Body of pancreas (tissue), 4 donors: ENCODE measurements at regions not wholly inside any gene's neighbourhood (a gene's known extent, or its start where the extent isn't known, plus 50 kb on each side); places are given as distances from the start of the nearest gene placed in this dataset.

Source experiments
- ATAC-seq: fragments of 150-250 bp; one replicate; pipeline ENCODE4 v1.9.1; 2016
- DNase-seq, 4 donors: peaks; one replicate each; pipeline ENCODE4 v3.0.0-alpha.2; 2019
- H3K27ac ChIP-seq, 4 donors: fragments of 200-600 bp; sonication (generic); 1 replicate in 3 of 4; 2 replicates in 1 of 4; pipeline versions ENCODE4 v1.5.1 to v1.6.1; 2016 to 2019; ENCODE audit warnings: mild to moderate bottlenecking in 1 of 4, mixed read lengths in 1 of 4, moderate library complexity in 1 of 4
- H3K27me3 ChIP-seq, 2 donors: fragments of 200-600 bp; sonication (generic); one replicate each; pipeline ENCODE4 v1.6.0; 2016; ENCODE audit warnings: mild to moderate bottlenecking in 1 of 2
- H3K36me3 ChIP-seq, 2 donors: fragments of 200-600 bp; sonication (generic); replicated peaks in 1 of 2; 2 replicates each; pipeline ENCODE4 v1.5.1; 2016; ENCODE audit warnings: low read depth in 2 of 2; ENCODE audit not compliant: insufficient read depth in 1 of 2
- H3K4me1 ChIP-seq: fragments of 200-600 bp; sonication (generic); one replicate; pipeline ENCODE4 v1.6.0; 2016
- H3K4me3 ChIP-seq, 2 donors: fragments of 200-600 bp; sonication (generic); 1 replicate in 1 of 2; 2 replicates in 1 of 2; pipeline ENCODE4 v1.5.1; 2016 to 2019
- H3K9me3 ChIP-seq, 3 donors: fragments of 200-600 bp; sonication (generic); 1 replicate in 2 of 3; 2 replicates in 1 of 3; pipeline ENCODE4 v1.5.1; 2016
- CTCF ChIP-seq, 7 experiments: fragments of 450-650 bp in 4 of 7; fragments of 200-600 bp in 3 of 7; sonication (generic) in 3 of 7; IDR thresholded peaks; one replicate each; pipeline ENCODE4 v1.5.1; 2016 to 2019; ENCODE audit warnings: antibody characterized with exemption in 7 of 7
- POLR2A ChIP-seq, 3 donors: fragments of 450-650 bp; IDR thresholded peaks; one replicate each; pipeline ENCODE4 v1.6.1; 2016; ENCODE audit warnings: antibody characterized with exemption in 3 of 3, mild to moderate bottlenecking in 2 of 3
- WGBS, 2 donors: methylation state at CpG; one replicate each; pipeline ENCODE4 v1.1.5; 2017; 5-methylcytosine and 5-hydroxymethylcytosine counted together
- intact Hi-C: fragments of 100-400 bp; cut with DNase I; formaldehyde crosslinking; loops from one replicate; pipeline ENCODE4 v1.15.1; 2023

GRCh38 chr5:123294544-123294943, 128.7 kb downstream of the CEP120 start:
- Histone ChIP-seq H3K27me3 (no peaks in the 10 kb centered on the region), H3K36me3 (no peaks in the 10 kb centered on the region), H3K27ac (no peak overlapping the region), H3K9me3 (no peaks in the 10 kb centered on the region), H3K4me3 (no peak overlapping the region), H3K4me1 (no peaks in the 10 kb centered on the region)
- intact Hi-C loops: no loop called here
- ATAC-seq (no peak), DNase-seq (no peak)
- WGBS, 2 donors: 52% methylated on average over 1 of the region's 1 CpG
- no peak for TF ChIP-seq CTCF (IDR thresholded peaks at IDR 0.05)
- no peak for TF ChIP-seq POLR2A (IDR thresholded peaks at IDR 0.05)

GRCh38 chr5:123289210-123289609, 134.0 kb downstream of the CEP120 start:
- Histone ChIP-seq H3K27ac (no peak overlapping the region), H3K9me3 (no peaks in the 10 kb centered on the region), H3K27me3 (no peaks in the 10 kb centered on the region), H3K4me3 (no peak overlapping the region), H3K4me1 (no peaks in the 10 kb centered on the region), H3K36me3 (no peaks in the 10 kb centered on the region)
- no peak for ATAC-seq
- no peak for DNase-seq
- intact Hi-C loops: no loop called here
- TF ChIP-seq POLR2A (IDR thresholded peaks at IDR 0.05): no peak
- TF ChIP-seq CTCF (IDR thresholded peaks at IDR 0.05): no peak

GRCh38 chr5:123287881-123288280, 135.3 kb downstream of the CEP120 start:
- H3K36me3 ChIP-seq: no peaks in the 10 kb centered on the region
- H3K4me1 ChIP-seq: no peaks in the 10 kb centered on the region
- intact Hi-C loops: no loop called here
- ATAC-seq (no peak), DNase-seq (no peak)
- no peaks in the 10 kb centered on the region for H3K27me3 ChIP-seq
- H3K27ac ChIP-seq: no peak overlapping the region
- H3K9me3 ChIP-seq: no peaks in the 10 kb centered on the region
- TF ChIP-seq POLR2A (IDR thresholded peaks at IDR 0.05): no peak
- no peak for TF ChIP-seq CTCF (IDR thresholded peaks at IDR 0.05)
- H3K4me3 ChIP-seq: no peak overlapping the region

GRCh38 chr5:123286891-123287290, 136.3 kb downstream of the CEP120 start:
- ATAC-seq (no peak), DNase-seq (no peak)
- intact Hi-C loops: no loop called here
- Histone ChIP-seq H3K4me3 (no peak overlapping the region), H3K4me1 (no peaks in the 10 kb centered on the region), H3K27me3 (no peaks in the 10 kb centered on the region), H3K36me3 (no peaks in the 10 kb centered on the region), H3K9me3 (no peaks in the 10 kb centered on the region), H3K27ac (no peak overlapping the region)
- TF ChIP-seq CTCF (IDR thresholded peaks at IDR 0.05) (no peak), POLR2A (IDR thresholded peaks at IDR 0.05) (no peak)
- 68 to 73% methylated on average over 2 of the region's 2 CpGs for WGBS, 2 donors

- intact Hi-C loops: no loop called here
- Histone ChIP-seq H3K36me3 (no peaks in the 10 kb centered on the region), H3K4me3 (no peak overlapping the region), H3K27ac (no peak overlapping the region), H3K27me3 (no peaks in the 10 kb centered on the region), H3K9me3 (no peaks in the 10 kb centered on the region), H3K4me1 (no peaks in the 10 kb centered on the region)
- ATAC-seq (no peak), DNase-seq (peak in 1 of 4 donors; percentile 6)
- WGBS, 2 donors: 6 to 8% methylated on average over 30 to 34 of the region's 34 CpGs
- TF ChIP-seq POLR2A (IDR thresholded peaks at IDR 0.05): no peak
- no peak for TF ChIP-seq CTCF (IDR thresholded peaks at IDR 0.05)
These were observed 137.8 kb downstream of the CEP120 start for GRCh38 chr5:123285122-123286023.
